ENCODE measurements at regions not wholly inside any gene's neighbourhood (a gene's known extent, or its start where the extent isn't known, plus 50 kb on each side); places are given as distances from the start of the nearest gene placed in this dataset.

GRCh38 chr7:46791188-46791587 lies 790.7 kb downstream of the TNS3 start:
- H3K36me3 ChIP-seq (ENCODE audit: control insufficient read depth in 2 of 2, insufficient read depth in 2 of 2, low read length in 1 of 2), result no peaks in the 10 kb centered on the region
- RAD21 ChIA-PET (ENCODE audit: unreplicated experiment), result no interaction called here
- H3K4me3 ChIP-seq, result no peak overlapping the region
- intact Hi-C loops (cut with micrococcal nuclease; ENCODE audit: unreplicated experiment), result no loop called here
- no peaks in the 10 kb centered on the region for H4K20me1 ChIP-seq (ENCODE audit: control insufficient read depth, insufficient read depth)
- in situ Hi-C loops (cut with MboI), result no loop called here
- SMC1A ChIA-PET (ENCODE audit: uncharacterized antibody, unreplicated experiment), result interaction anchor here (0.8 kb wide), 1 partner anchor 52 kb away, joined by 3 read pairs; no protein-coding TSS in a partner anchor
- no peak for TF ChIP-seq IKZF2 (IDR thresholded peaks at IDR 0.05)
- TF ChIP-seq SMAD5 (IDR thresholded peaks at IDR 0.05; ENCODE audit: low read depth), result no peak
- no peak for TF ChIP-seq RUNX3 (IDR thresholded peaks at IDR 0.05; ENCODE audit: low read length)
- no peak for TF ChIP-seq SP1 (IDR thresholded peaks at IDR 0.05; ENCODE audit: low read depth, low read length)
- no peak for TF ChIP-seq BMI1 (IDR thresholded peaks at IDR 0.05; ENCODE audit: borderline replicate concordance)
- TF ChIP-seq NFIC (IDR thresholded peaks at IDR 0.05; ENCODE audit: low read depth, low read length), result no peak
- no peak for TF ChIP-seq IRF3 (IDR thresholded peaks at IDR 0.05)
- TF ChIP-seq POLR2AphosphoS5 (IDR thresholded peaks at IDR 0.05; ENCODE audit: low read length), result no peak
- TF ChIP-seq HSF1 (IDR thresholded peaks at IDR 0.05; ENCODE audit: low read depth, low read length), result no peak
- TF ChIP-seq IKZF1 (conservative IDR thresholded peaks at IDR 0.05), result no peak
- TF ChIP-seq SREBF2 (IDR thresholded peaks at IDR 0.05; ENCODE audit: low read length), result no peak
- no peak for TF ChIP-seq EP300 (IDR thresholded peaks at IDR 0.05; ENCODE audit: borderline replicate concordance in 1 of 2, control insufficient read depth in 1 of 2, low read depth in 2 of 2, low read length in 2 of 2)
- TF ChIP-seq TAF1 (IDR thresholded peaks at IDR 0.05; ENCODE audit: borderline replicate concordance, low read depth, low read length), result no peak
- TF ChIP-seq STAT1 (conservative IDR thresholded peaks at IDR 0.05), result no peak
- no peak for TF ChIP-seq ZNF622 (IDR thresholded peaks at IDR 0.05)
- ATAC-seq (no peak), FAIRE-seq (no peak), DNase-seq (ENCODE audit: low read depth, low spot score) (no peak)
- CTCF ChIA-PET, result interaction anchor here (0.6 kb wide), 1 partner anchor 8 kb away, joined by 5 read pairs; no protein-coding TSS in a partner anchor
- POLR2A ChIA-PET, result interaction anchor here (0.8 kb wide), 1 partner anchor 89 kb away, joined by 3 read pairs; no protein-coding TSS in a partner anchor
- no peaks in the 10 kb centered on the region for H3K79me2 ChIP-seq (ENCODE audit: control insufficient read depth, insufficient read depth, low read length)
- no peak overlapping the region for H3K27ac ChIP-seq (ENCODE audit: control insufficient read depth, insufficient read depth)
- H3K4me2 ChIP-seq (ENCODE audit: control insufficient read depth, insufficient read depth), result no peak overlapping the region
- H3K9ac ChIP-seq (ENCODE audit: control insufficient read depth, insufficient read depth, low read length), result no peak overlapping the region
- WGBS (ENCODE audit: insufficient coverage, insufficient replicate concordance, low lambda C conversion rate, missing lambda C conversion rate), result 0% methylated on average over 1 of the region's 1 CpG
- no peaks in the 10 kb centered on the region for H3K27me3 ChIP-seq (replicated peaks in 1 of 2; ENCODE audit: control insufficient read depth in 2 of 2, insufficient read depth in 2 of 2, low read length in 1 of 2)
- H3K9me3 ChIP-seq (replicated peaks; ENCODE audit: control insufficient read depth, insufficient read depth, low read length), result no peaks in the 10 kb centered on the region
- BruUV-seq (replicated peaks), result no TSS peak
- H2AFZ ChIP-seq (ENCODE audit: control insufficient read depth, low read depth, low read length), result no peak overlapping the region
- H3K4me1 ChIP-seq (ENCODE audit: control insufficient read depth, insufficient read depth, low read length), result no peaks in the 10 kb centered on the region
